ENCODE measurements at regions not wholly inside any gene's neighbourhood (a gene's known extent, or its start where the extent isn't known, plus 50 kb on each side); places are given as distances from the start of the nearest gene placed in this dataset.
A peak's percentile ranks its signal among the peaks of the same experiment; 100 is the strongest.

DNA sequence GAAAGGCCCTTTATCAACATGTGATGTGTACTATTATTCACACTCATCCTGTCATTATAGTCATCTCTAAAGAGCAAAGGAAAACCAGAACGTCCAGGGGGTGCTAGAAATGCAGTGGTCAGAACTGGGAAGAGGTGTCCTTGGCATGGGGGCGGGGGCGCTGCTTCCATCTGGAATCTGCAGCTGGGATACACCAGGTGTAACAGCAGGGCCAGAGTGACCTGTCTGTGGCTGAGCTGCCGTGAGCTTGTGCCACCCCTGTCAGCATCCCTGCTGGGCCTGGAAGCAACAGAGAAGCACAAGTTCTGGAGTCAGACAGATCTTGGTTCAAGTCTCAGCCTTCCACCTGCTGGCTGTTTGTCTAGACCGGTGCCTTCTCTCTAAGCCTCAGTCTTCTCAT lies 263.3 kb upstream of the MVB12B start:
- H3K79me2 ChIP-seq (ENCODE audit: insufficient read depth, low read length), result no peaks in the 10 kb centered on the region
- DNase-seq, result no peak
- H3K36me3 ChIP-seq (replicated peaks in 1 of 2; ENCODE audit: control insufficient read depth in 1 of 2, insufficient read depth in 2 of 2, low read length in 2 of 2), result no peaks in the 10 kb centered on the region
- H3K27me3 ChIP-seq (ENCODE audit: control insufficient read depth in 2 of 2, insufficient read depth in 2 of 2, low read length in 2 of 2), result no peaks in the 10 kb centered on the region
- Mint-ChIP-seq H3K36me3 (no peaks in the 10 kb centered on the region), H3K4me3 (no peak overlapping the region), H3K27ac (no peak overlapping the region), H3K4me1 (no peaks in the 10 kb centered on the region), H3K27me3 (ENCODE audit: low read depth in 3 of 3) (peaks cover 13 to 18% (median 16%) of the 10 kb centered on the region in 3 donors), H3K9me3 (peaks cover 0 to 5% (median 0%) of the 10 kb centered on the region in 7 donors)
- no peak overlapping the region for H3K9ac ChIP-seq (ENCODE audit: insufficient read depth, low read length, poor library complexity, severe bottlenecking)
- no peaks in the 10 kb centered on the region for H3K4me1 ChIP-seq (ENCODE audit: control insufficient read depth in 1 of 2, insufficient read depth in 2 of 2, low read length in 2 of 2)
- no peak overlapping the region for H3K4me2 ChIP-seq (replicated peaks; ENCODE audit: extremely low read depth, low read length, poor library complexity, severe bottlenecking)
- 97% methylated on average over 3 of the region's 5 CpGs for WGBS (ENCODE audit: insufficient coverage)
- H4K20me1 ChIP-seq (ENCODE audit: insufficient read depth, low read length), result no peaks in the 10 kb centered on the region
- no peak overlapping the region for H2AFZ ChIP-seq (ENCODE audit: insufficient read depth, low read depth, low read length, poor library complexity, severe bottlenecking)
- TF ChIP-seq, protein P1, sequence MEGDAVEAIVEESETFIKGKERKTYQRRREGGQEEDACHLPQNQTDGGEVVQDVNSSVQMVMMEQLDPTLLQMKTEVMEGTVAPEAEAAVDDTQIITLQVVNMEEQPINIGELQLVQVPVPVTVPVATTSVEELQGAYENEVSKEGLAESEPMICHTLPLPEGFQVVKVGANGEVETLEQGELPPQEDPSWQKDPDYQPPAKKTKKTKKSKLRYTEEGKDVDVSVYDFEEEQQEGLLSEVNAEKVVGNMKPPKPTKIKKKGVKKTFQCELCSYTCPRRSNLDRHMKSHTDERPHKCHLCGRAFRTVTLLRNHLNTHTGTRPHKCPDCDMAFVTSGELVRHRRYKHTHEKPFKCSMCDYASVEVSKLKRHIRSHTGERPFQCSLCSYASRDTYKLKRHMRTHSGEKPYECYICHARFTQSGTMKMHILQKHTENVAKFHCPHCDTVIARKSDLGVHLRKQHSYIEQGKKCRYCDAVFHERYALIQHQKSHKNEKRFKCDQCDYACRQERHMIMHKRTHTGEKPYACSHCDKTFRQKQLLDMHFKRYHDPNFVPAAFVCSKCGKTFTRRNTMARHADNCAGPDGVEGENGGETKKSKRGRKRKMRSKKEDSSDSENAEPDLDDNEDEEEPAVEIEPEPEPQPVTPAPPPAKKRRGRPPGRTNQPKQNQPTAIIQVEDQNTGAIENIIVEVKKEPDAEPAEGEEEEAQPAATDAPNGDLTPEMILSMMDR (IDR thresholded peaks at IDR 0.05), result no peak
- no peaks in the 10 kb centered on the region for H3K9me3 ChIP-seq (replicated peaks in 1 of 2; ENCODE audit: control insufficient read depth in 1 of 2, insufficient read depth in 1 of 2, low read length in 2 of 2)
- H3K4me3 ChIP-seq (replicated peaks in 1 of 3; ENCODE audit: low read depth in 2 of 3, low read length in 3 of 3), result no peak overlapping the region
- no peak overlapping the region for H3K27ac ChIP-seq (ENCODE audit: low read depth in 1 of 2, low read length in 2 of 2)
- intact Hi-C loops (cut with micrococcal nuclease), result no loop called here

DNA sequence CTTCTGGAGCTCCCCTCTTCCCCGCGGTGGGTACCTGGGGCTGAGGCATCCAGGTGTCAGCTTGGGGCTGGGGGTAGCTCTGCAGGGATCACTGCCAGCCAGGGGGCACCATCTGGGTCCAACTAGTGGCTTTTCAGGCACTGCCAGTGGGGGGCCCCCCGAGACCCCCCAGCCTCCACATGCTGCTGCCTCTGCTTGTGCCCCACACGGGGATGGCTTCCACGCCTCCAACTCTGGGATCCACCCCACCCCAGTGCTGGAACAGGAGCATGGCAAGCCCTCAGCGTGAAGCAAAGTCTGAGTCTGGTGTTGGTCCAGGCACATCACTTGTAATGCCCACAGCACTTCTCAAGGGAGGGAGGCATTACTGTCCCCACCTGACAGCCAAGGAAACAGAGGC lies 260.5 kb upstream of the MVB12B start:
- intact Hi-C loops (cut with micrococcal nuclease), result no loop called here

More for the DNA sequence above, 260.5 kb upstream of the MVB12B start:
- TF ChIP-seq, protein P1 (IDR thresholded peaks at IDR 0.05), result no peak
- Mint-ChIP-seq H3K36me3 (no peaks in the 10 kb centered on the region), H3K27me3 (ENCODE audit: low read depth in 3 of 3) (peaks cover 6 to 23% (median 9%) of the 10 kb centered on the region in 3 donors), H3K27ac (peak overlapping the region in 1 of 7 donors; percentile 23), H3K4me1 (no peaks in the 10 kb centered on the region), H3K9me3 (peaks cover 0 to 5% (median 0%) of the 10 kb centered on the region in 7 donors), H3K4me3 (no peak overlapping the region)
- Histone ChIP-seq H4K20me1 (ENCODE audit: insufficient read depth, low read length) (no peaks in the 10 kb centered on the region), H2AFZ (ENCODE audit: insufficient read depth, low read depth, low read length, poor library complexity, severe bottlenecking) (no peak overlapping the region), H3K27ac (ENCODE audit: low read depth in 1 of 2, low read length in 2 of 2) (no peak overlapping the region), H3K9ac (ENCODE audit: insufficient read depth, low read length, poor library complexity, severe bottlenecking) (no peak overlapping the region), H3K4me2 (replicated peaks; ENCODE audit: extremely low read depth, low read length, poor library complexity, severe bottlenecking) (no peak overlapping the region), H3K4me3 (replicated peaks in 1 of 3; ENCODE audit: low read depth in 2 of 3, low read length in 3 of 3) (no peak overlapping the region), H3K27me3 (ENCODE audit: control insufficient read depth in 2 of 2, insufficient read depth in 2 of 2, low read length in 2 of 2) (no peaks in the 10 kb centered on the region), H3K36me3 (replicated peaks in 1 of 2; ENCODE audit: control insufficient read depth in 1 of 2, insufficient read depth in 2 of 2, low read length in 2 of 2) (no peaks in the 10 kb centered on the region), H3K4me1 (ENCODE audit: control insufficient read depth in 1 of 2, insufficient read depth in 2 of 2, low read length in 2 of 2) (no peaks in the 10 kb centered on the region), H3K9me3 (replicated peaks in 1 of 2; ENCODE audit: control insufficient read depth in 1 of 2, insufficient read depth in 1 of 2, low read length in 2 of 2) (no peaks in the 10 kb centered on the region), H3K79me2 (ENCODE audit: insufficient read depth, low read length) (no peaks in the 10 kb centered on the region)
- no peak for DNase-seq
- 80% methylated on average over 6 of the region's 6 CpGs for WGBS (ENCODE audit: insufficient coverage)

Data from CD14-positive monocyte (primary cell).